ENCODE measurements at regions not wholly inside any gene's neighbourhood (a gene's known extent, or its start where the extent isn't known, plus 50 kb on each side); places are given as distances from the start of the nearest gene placed in this dataset.

DNA sequence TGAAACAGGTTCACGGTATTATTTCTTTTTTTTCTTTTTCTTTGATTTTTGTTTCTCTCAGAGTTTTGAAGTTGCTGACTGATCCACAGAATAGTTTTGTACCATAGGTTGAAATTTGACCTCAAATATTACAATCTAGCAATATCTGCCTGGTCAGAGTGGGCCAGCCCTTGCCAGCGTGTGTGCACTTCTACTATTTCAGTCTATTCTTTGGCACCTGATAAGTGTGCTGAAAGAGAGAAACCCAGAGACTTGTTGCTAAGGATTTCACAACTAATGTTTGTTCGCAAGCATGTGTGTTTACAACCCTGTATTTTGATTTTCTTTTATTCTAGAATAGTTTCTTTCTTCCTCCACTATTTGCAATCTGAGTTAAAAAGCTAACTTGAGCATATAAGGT, 1125.2 kb upstream of the CNTN5 start:
- Mint-ChIP-seq H3K27ac (no peak overlapping the region), H3K36me3 (ENCODE audit: low read depth) (no peaks in the 10 kb centered on the region; the same call in 2 of the 3 replicates), H3K4me1 (no peaks in the 10 kb centered on the region), H3K4me3 (no peak overlapping the region), H3K27me3 (ENCODE audit: insufficient read depth, low read depth, poor library complexity) (no peaks in the 10 kb centered on the region), H3K9me3 (no peaks in the 10 kb centered on the region)
- Histone ChIP-seq H3K4me3 (no peak overlapping the region), H3K36me3 (ENCODE audit: insufficient read depth) (no peaks in the 10 kb centered on the region), H3K27ac (ENCODE audit: low read depth) (no peak overlapping the region), H3K4me2 (no peak overlapping the region), H3F3A (replicated peaks; ENCODE audit: low read depth) (no peaks in the 10 kb centered on the region), H4K20me1 (replicated peaks; ENCODE audit: insufficient read depth) (no peaks in the 10 kb centered on the region), H3K9me2 (ENCODE audit: insufficient read depth) (peaks cover 4% of the 10 kb centered on the region), H3K27me3 (ENCODE audit: insufficient read depth) (no peaks in the 10 kb centered on the region), H2AFZ (no peak overlapping the region), H3K79me2 (replicated peaks; ENCODE audit: insufficient read depth) (no peaks in the 10 kb centered on the region), H3K4me1 (ENCODE audit: insufficient read depth) (no peaks in the 10 kb centered on the region)
- DNase-seq (ENCODE audit: low spot score) (no peak), ATAC-seq (no peak)
- TF ChIP-seq, protein P1, sequence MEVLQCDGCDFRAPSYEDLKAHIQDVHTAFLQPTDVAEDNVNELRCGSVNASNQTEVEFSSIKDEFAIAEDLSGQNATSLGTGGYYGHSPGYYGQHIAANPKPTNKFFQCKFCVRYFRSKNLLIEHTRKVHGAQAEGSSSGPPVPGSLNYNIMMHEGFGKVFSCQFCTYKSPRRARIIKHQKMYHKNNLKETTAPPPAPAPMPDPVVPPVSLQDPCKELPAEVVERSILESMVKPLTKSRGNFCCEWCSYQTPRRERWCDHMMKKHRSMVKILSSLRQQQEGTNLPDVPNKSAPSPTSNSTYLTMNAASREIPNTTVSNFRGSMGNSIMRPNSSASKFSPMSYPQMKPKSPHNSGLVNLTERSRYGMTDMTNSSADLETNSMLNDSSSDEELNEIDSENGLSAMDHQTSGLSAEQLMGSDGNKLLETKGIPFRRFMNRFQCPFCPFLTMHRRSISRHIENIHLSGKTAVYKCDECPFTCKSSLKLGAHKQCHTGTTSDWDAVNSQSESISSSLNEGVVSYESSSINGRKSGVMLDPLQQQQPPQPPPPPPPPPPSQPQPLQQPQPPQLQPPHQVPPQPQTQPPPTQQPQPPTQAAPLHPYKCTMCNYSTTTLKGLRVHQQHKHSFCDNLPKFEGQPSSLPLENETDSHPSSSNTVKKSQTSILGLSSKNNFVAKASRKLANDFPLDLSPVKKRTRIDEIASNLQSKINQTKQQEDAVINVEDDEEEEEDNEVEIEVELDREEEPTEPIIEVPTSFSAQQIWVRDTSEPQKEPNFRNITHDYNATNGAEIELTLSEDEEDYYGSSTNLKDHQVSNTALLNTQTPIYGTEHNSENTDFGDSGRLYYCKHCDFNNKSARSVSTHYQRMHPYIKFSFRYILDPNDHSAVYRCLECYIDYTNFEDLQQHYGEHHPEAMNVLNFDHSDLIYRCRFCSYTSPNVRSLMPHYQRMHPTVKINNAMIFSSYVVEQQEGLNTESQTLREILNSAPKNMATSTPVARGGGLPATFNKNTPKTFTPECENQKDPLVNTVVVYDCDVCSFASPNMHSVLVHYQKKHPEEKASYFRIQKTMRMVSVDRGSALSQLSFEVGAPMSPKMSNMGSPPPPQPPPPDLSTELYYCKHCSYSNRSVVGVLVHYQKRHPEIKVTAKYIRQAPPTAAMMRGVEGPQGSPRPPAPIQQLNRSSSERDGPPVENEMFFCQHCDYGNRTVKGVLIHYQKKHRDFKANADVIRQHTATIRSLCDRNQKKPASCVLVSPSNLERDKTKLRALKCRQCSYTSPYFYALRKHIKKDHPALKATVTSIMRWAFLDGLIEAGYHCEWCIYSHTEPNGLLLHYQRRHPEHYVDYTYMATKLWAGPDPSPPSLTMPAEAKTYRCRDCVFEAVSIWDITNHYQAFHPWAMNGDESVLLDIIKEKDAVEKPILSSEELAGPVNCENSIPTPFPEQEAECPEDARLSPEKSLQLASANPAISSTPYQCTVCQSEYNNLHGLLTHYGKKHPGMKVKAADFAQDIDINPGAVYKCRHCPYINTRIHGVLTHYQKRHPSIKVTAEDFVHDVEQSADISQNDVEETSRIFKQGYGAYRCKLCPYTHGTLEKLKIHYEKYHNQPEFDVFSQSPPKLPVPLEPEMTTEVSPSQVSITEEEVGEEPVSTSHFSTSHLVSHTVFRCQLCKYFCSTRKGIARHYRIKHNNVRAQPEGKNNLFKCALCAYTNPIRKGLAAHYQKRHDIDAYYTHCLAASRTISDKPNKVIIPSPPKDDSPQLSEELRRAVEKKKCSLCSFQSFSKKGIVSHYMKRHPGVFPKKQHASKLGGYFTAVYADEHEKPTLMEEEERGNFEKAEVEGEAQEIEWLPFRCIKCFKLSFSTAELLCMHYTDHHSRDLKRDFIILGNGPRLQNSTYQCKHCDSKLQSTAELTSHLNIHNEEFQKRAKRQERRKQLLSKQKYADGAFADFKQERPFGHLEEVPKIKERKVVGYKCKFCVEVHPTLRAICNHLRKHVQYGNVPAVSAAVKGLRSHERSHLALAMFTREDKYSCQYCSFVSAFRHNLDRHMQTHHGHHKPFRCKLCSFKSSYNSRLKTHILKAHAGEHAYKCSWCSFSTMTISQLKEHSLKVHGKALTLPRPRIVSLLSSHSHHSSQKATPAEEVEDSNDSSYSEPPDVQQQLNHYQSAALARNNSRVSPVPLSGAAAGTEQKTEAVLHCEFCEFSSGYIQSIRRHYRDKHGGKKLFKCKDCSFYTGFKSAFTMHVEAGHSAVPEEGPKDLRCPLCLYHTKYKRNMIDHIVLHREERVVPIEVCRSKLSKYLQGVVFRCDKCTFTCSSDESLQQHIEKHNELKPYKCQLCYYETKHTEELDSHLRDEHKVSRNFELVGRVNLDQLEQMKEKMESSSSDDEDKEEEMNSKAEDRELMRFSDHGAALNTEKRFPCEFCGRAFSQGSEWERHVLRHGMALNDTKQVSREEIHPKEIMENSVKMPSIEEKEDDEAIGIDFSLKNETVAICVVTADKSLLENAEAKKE (CRISPR knock-in tag; IDR thresholded peaks at IDR 0.05), result no peak
- TF ChIP-seq, protein P2, sequence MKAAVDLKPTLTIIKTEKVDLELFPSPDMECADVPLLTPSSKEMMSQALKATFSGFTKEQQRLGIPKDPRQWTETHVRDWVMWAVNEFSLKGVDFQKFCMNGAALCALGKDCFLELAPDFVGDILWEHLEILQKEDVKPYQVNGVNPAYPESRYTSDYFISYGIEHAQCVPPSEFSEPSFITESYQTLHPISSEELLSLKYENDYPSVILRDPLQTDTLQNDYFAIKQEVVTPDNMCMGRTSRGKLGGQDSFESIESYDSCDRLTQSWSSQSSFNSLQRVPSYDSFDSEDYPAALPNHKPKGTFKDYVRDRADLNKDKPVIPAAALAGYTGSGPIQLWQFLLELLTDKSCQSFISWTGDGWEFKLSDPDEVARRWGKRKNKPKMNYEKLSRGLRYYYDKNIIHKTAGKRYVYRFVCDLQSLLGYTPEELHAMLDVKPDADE (IDR thresholded peaks at IDR 0.05), result no peak
- TF ChIP-seq ZNF114 (CRISPR knock-in tag; IDR thresholded peaks at IDR 0.05) (no peak), JUNB (IDR thresholded peaks at IDR 0.05; ENCODE audit: unreplicated experiment) (no peak), POLR2AphosphoS5 (IDR thresholded peaks at IDR 0.05; ENCODE audit: low read depth) (no peak), EZH2 (IDR thresholded peaks at IDR 0.05; ENCODE audit: low read depth, unreplicated experiment) (no peak), NANOG (IDR thresholded peaks at IDR 0.05; ENCODE audit: borderline replicate concordance) (no peak), REST (IDR thresholded peaks at IDR 0.05; ENCODE audit: unreplicated experiment) (no peak), CREB1 (CRISPR knock-in tag; IDR thresholded peaks at IDR 0.05; ENCODE audit: low read depth) (no peak), ZNF331 (CRISPR knock-in tag; IDR thresholded peaks at IDR 0.05; ENCODE audit: low read depth) (no peak), STAT1 (IDR thresholded peaks at IDR 0.05; ENCODE audit: unreplicated experiment) (no peak), CTCF (conservative IDR thresholded peaks at IDR 0.05; ENCODE audit: low read depth in 2 of 2) (no peak), EZH2phosphoT487 (IDR thresholded peaks at IDR 0.05; ENCODE audit: unreplicated experiment) (no peak)

Measured in GM23338 (cell line).